ENCODE measurements at regions not wholly inside any gene's neighbourhood (a gene's known extent, or its start where the extent isn't known, plus 50 kb on each side); places are given as distances from the start of the nearest gene placed in this dataset.
"Not testable (repeated sequence)": the region's sequence is repeated elsewhere in the genome, so short reads cannot be mapped to it uniquely, and the experiment has no call there.

DNA sequence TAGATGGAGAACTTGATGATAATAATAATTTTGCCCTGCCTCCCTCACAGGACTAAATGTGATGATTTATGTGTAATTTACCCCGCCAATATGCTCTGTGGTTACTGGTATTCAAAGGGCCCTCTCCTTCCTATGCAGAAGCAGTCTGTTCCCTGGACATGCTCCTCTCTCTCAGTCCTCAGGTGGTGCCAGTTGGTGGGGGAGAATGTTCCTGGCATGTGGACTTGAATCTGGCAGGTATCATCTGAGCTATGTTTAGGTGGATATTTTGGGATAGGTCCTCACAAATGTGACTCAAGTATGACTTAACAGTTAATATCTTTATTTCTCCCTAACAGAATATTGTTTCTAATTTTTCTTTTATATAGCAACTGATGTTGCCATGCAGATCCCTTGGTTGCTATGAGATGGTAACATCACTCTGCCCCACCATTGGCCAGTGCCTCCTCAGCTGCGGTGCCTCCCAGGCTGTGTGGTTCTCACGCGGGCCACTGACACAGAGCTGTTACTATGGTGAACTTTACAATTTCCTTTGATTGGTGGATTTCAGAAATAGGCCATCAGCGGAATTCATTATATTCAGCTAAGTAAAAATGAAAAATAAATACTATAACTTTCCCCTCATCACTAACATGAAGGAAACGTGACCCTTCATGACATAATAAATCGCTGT lies 106.7 kb upstream of the PELI1 start:
- no peak for DNase-seq (ENCODE audit: low spot score)

DNA sequence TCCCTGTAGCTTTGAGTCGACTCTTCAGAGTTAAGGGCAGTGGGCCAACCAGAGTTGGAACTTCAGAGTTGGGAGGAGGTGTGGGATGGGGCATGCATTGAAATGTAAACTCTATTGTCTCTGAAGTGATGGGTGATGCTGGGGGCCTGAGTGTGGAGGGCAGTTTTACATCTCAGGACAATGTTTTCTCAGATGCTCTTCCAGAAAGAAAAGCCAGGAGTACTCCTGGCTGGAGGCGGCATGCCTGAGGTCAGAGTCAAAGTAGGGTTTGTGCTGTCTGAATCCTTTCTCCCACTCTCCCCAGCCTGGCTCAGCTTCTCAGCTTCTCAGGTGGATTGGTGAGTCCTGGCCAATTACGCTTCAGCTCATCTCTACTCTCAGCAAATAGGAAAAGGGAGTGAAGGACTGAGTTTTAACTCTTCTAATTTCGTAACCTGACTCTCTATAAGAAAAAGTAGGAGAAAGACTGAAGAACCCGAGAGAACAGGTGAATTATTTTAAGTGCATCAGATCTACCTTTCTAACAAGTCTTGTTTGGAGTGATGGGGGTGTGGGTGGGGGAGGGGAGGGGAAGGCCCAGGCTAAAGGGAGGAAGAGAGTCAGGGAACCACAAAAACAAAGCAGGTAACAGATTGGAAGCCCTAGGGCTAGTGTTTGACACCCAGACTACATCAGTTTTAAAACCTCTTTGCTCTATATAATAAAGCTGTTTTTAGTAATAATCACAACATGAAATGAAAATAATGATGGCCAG lies 107.5 kb upstream of the PELI1 start:
- DNase-seq (ENCODE audit: low spot score) = no peak

DNA sequence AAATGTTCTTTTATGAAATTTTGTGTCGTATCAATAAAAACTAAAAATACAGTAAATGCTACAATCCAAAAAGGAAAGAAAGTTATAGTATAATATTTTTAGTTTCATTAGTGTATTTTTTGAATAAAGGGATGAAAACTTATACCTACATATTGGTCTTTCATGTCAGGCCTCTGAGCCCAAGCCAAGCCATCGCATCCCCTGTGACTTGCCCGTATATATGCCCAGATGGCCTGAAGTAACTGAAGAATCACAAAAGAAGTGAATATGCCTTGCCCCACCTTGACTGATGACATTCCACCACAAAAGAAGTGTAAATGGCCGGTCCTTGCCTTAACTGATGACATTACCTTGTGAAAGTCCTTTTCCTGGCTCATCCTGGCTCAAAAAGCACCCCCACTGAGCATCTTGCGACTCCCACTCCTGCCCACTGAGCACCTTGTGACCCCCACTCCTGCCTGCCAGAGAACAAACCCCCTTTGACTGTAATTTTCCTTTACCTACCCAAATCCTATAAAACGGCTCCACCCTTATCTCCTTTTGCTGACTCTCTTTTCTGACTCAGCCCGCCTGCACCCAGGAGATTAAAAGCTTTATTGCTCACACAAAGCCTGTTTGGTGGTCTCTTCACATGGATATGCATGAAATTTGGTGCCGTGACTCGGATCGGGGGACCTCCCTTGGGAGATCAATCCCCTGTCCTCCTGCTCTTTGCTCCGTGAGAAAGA lies 108.2 kb upstream of the PELI1 start:
- DNase-seq (ENCODE audit: low spot score) = not testable (repeated sequence)

DNA sequence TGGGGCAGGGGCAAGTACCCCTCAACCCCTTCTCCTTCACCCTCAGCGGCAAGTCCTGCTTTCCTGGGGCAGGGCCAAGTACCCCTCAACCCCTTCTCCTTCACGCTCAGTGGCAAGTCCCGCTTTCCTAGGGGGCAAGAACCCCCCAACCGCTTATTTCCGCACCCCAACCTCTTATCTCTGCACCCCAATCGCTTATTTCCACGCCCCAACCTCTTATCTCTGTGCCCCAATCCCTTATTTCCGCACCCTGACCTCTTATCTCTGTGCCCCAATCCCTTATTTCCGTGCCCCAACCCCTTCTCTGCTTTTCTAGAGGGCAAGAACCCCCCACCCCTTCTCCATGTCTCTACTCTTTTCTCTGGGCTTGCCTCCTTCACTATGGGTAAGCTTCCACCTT lies 109.2 kb upstream of the PELI1 start:
- not testable (repeated sequence) for DNase-seq (ENCODE audit: low spot score)

DNA sequence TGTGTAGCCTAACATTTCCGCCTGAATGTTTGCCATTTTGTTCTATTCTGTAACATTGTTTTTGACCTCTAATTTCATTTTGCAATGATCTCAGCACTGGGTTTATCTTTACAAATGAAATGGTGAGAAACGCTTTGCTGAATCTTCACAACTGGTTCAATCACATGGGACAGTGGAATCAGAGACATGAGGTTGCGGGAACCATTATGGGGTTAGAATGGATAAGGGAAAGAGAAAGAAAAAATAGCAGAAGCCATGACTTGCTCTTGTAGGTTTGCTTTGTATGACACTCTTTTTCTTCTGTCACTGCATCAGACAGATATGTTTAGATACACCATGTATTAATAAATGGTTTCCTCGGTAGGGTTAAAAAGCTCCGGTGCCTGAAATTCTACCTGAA lies 114.3 kb upstream of the PELI1 start:
- no peak for DNase-seq (ENCODE audit: low spot score)

DNA sequence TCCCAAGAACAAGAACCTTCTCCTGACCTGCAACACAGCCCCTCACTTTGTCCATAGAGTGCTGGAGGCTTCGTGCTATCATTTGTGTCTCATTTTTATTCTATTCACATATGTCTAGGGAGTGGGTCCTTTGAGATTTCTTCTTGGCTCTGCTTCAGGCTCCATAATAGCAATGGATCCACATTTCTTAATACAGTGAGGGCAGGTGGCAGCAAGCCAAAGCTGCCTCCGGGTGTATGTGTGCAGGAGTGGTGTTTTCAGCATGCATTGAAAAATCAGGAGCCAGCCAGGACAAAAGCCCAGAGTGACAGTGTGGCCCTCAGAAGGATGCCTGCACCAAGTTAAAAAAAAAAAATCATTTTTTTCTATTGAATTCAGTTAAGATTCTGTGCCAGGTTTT lies 115.1 kb upstream of the PELI1 start:
- no peak for DNase-seq (ENCODE audit: low spot score)

DNA sequence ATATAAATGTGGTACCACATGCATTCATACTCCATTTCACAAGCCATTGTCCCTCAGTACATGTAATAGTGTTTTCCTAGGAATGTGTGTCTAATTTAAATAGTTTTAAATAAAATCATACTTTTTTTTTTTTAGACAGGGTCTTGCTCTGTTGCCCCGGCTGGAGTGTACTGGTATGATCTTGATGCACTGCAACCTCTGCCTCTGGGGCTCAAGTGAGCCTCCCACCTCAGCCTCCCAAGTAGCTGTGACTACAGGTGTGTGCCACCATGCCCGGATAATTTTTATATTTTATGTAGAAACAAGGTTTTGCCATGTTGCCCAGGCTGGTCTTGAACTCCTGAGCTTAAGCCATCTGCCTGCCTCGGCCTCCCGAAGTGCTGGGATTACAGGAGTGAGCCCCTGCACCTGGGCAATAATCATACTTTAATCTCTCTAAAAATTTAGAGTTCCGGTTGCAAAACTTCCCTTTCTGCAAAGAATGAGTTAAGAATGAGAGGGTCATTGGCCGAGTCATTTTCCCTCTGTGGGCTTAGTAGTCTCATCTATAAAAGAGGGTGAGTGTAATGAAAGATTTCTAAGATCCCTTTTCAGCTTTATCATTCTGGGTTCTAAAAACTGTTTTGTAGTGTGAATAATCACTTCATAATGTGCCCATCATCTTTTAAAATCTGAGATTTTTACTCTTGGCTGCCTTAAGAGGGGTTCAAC lies 116.0 kb upstream of the PELI1 start:
- no peak for DNase-seq (ENCODE audit: low spot score)

DNA sequence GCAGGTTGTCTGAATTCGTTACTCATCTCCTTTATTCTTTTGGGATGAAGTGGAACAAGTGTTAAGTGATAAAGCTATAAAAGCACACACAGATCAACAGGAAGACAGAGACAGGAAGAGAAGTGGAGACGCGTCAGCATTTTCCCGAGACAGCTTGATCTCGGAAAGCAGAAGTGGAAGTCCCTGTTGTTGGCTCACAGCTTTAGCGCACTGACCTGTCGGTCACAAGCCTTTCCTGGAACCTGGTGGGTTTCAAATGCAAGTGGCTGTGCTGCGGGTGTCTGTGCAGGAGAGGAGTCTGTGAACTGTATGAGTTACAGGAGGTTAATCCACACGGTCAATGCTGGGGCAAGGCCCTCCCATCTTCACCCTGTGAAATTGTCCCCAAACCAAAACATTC lies 116.6 kb upstream of the PELI1 start:
- DNase-seq (ENCODE audit: low spot score) = no peak

DNA sequence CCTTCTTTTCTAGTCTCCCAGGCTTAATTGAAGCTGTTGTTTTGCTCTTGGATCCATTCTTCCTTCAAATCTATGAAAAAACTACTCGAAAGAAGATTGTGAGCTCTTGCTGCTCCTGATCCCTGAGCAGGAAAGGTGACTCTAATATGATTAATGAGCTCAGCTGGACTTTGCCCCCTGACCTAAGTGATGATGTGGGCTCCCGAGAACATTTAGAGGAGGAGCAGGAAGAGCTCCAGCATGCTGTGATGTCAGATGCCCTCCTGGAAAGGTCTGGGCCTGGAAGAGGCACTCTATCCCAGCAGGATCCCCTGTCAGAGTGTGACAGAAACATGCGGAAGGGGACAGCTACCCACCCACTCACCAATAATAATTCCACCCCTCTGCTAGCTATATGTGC lies 117.9 kb upstream of the PELI1 start:
- no peak for DNase-seq (ENCODE audit: low spot score)

DNA sequence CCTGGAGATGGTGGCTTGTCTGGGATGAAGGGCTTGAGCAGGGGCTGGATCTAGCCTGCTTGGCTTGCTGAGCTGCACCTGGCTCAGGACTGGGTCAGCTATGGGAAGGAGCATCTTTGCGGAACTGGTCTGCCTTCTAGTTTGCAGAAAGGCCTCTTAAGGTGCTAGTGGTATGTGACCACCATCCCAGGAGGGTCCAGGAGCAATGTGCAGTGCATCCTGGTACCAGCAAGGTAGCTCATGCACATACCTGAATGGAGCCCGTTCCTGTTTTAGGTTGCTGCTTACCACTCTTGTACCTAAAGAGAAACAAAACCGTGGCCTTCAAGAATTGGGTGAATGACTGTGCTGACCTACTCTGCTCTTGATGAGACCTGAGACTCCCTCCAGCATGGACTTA lies 118.6 kb upstream of the PELI1 start:
- DNase-seq (ENCODE audit: low spot score) = no peak

DNA sequence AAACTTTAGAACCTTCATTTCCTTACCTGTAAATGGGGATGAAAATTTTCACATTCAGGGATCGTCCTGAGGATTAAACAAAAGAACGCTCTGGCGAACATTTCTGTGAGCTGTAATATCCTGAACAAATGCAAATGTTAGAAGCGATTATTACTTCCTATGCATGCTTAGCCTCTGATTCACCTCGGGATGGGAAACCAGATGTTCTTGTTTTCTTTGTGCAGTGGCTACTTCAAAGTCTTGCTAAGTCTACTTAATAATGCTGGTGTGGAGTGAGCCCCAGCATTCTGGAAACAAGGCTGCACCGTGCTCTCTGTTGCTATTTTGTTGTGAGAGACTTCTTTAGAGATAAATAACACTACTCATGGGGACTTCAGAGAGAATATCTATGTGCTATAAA lies 119.1 kb upstream of the PELI1 start:
- no peak for DNase-seq (ENCODE audit: low spot score)

DNA sequence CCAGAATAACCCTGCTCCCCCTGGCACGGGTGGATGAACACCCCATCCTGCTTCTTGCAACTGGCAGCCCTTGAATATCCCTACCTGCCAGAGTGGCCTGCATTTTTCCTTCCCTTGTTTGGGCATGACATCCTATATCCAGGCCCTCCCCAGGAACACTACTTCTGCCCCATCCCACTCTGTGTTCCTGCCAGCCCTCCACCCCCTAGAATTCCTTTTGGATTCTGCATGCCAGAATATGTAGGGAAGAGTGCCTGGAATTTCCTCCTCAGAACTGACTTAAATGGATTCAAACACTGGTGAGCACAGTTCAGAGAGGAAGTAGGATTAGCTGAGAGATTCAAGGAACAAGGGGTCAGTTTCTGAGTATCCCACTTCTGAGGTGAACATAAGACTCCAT lies 123.5 kb upstream of the PELI1 start:
- no peak for DNase-seq (ENCODE audit: low spot score)

DNA sequence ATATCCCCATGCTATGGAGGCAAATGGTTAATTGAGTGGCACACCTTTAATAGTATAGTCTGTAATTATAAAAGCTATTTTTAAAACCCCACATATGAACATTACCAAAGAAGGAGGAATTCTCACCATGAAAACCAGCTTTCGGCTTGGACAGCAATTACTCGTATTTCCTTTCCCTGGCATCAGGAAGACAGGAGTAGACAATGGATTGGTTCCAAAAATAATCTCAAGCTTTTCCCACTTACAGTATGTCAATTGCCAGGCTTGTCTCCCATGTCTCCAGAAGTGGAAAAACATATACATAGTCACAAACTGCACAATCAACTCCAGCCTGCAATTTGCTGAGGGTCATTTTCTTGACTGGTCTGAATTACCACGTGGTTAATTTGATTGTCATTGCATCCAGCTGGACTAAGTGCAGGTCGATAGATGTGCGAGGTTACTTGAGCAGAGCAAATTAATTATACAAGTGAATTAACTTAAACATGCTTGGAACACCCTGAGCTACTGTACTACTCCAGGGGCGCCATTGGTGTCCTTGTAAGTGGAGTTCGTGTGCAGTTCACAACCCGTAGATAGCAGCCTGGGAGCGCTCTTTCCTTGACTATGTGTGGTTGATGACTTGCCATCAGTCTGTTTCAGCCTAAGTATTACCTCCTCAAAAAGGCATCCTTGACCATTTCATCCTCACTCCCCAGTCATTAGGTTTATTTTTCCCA lies 124.3 kb upstream of the PELI1 start:
- DNase-seq (ENCODE audit: low spot score) = no peak

DNA sequence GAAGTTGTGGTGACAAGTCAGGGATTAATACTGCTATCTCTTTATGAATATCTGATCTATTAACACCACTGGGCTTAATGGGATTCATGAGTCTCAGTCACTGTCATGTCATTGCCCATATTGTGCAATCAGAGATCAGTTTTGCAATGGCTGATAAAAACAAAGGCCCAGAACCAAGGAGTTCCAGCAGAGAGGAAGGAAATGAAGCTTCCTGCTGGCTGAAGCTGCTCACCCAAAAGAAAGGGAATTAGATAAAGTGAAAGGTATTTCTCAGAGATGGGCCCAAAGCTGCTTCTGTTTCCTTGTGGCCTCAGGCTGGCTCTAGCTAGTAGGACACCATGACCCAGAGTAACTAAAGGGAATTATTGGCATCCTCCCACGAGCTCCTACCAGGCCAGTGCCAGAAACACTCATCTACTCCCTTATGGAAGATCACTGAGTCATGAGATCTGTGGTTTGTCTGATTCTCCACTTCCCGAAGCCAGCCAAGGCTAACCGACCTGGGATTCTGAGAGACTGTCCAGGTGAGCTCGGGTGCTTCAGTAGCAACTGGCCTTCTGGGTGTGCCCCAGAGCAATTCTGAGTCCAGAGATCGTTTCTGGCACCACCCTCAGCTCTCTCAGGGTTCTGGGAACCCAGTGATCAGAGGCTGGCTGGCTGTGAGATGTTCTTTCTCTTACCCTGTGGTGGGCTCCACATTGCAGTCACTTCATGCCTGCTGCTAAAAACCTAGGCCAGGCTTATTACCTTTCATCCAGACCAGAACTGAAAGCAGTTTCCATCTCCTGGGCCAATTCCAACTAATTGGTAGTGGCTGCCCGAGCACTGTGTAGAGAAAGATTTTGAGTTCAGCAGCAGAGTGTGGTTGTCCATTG lies 129.5 kb upstream of the PELI1 start:
- no peak for DNase-seq (ENCODE audit: low spot score)

DNA sequence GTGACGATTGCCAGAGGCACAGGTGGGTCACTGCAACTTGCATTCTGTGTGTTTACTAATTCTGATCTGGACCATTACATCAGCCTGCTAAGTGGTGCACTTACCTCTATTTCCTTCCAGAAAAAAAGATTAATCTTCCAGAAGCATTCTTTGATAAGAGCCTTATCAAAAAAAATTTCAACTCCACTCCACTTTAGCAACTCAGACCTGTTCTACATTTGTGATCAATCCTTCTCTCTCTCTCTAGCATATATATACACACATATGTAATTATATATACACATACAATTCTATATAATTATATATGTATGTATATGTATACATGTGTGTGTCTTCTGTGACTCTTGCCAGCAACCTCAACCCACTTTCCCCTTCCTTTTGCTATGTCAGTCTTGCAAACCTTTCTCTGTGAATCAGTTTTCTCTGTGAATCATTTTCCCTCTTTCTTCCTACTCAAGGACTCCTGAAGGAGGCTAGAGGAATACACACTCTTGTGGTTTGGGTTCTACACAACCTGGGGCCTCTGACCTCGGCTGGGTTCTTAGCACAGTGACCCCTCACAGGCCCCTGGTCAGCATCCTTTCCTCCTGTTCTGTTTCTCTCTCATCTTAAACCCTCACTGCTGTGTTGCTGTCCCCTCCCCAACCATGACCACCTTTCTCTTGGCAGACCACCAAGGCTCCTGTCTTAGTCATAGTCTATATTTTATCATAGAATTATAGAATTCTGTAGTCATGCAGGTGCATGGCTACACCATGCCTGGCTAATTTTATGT lies 130.4 kb upstream of the PELI1 start:
- no peak for DNase-seq (ENCODE audit: low spot score)

DNA sequence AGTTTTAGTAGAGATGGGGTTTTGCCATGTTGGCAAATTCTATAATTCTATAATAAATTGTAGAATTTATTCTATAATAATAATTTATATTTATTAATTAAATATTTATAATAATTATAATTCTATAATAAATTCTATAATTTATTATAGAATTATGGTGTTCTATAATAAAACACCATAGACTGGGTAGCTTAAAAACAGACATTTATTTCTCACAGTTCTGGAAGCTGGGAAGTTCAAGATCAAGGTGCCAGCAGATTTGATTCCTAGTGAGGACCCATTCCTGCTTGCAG lies 130.9 kb upstream of the PELI1 start:
- DNase-seq (ENCODE audit: low spot score) = no peak

DNA sequence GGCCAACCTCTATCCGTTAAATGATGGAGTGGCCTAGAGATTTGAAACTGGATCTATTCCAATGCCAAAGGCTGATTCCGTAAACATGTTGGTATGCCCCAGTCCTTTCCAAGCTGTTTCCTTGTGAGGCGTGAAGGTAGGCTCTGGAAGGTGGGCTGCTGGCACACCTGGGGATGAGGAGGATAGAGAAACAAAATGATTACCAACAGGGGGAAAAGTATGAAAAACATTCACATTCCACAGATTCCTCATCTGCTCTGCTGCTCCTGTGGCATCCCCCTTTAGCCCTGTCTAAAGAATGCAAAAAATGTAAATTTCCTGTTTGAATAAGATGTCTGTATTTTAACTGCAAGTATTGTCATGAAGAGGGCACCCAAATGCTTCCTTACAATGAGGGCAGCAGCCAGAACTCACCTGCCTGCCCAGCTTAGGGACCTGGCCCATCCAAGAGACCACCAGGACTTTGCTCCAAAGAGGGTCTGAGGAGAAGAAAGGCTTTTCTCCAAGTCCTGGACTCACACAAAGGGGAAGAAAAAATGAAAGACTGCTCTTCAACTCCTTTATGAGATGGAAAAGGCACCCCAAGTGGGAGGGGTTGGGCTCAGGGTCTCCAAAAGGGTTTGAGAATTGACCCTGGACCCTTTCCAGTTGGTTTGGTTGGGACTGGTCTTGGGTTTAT lies 132.3 kb upstream of the PELI1 start:
- DNase-seq (ENCODE audit: low spot score) = no peak

DNA sequence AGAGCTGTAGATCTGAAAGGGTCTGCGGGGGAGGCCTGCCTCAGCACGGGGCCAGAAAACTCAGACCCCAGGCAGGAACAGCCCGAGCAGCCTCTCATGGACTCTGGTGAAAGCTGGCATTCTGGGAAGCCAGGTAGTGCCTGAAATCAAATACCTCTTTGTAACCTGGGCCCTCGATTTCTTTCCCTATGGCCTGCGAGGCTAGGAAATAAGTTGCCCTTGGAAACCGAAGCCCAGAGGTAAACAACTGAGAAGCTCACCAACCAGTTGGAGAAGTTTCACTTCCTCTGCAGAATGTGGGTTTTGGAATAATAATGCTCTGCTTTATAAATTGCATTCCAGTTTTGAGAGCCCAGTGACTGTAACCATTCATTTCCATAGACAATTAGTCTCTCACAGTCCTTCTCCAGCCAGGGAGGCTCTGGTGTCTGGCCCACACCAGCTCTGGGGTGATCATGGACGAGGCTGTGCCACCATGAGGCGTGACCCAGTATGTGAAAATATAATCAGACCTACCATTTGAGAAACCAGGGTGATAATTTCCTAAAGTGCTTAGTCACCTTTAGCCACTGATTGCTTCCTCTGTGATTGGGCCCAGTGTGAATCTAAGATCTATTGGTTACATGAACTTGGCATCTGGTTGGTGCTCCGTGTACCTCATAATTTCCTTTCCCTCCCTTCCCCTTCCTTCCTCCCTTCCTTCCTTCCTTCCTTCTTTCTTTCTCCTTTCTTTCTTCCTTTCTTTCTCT lies 133.1 kb upstream of the PELI1 start:
- no peak for DNase-seq (ENCODE audit: low spot score)

All from mesenteric fat pad (tissue), 1 donor.